Aorta (tissue), 5 donors: ENCODE measurements at regions not wholly inside any gene's neighbourhood (a gene's known extent, or its start where the extent isn't known, plus 50 kb on each side); places are given as distances from the start of the nearest gene placed in this dataset.
"Not testable (repeated sequence)": the region's sequence is repeated elsewhere in the genome, so short reads cannot be mapped to it uniquely, and the experiment has no call there.

Experiments used
- ATAC-seq: fragments of 200-7000 bp; cut with Tn5 transposase; one replicate; pipeline ENCODE4 v1.9.1; 2022; ENCODE audit warnings: moderate library complexity; ENCODE audit not compliant: low FRiP score
- DNase-seq, 2 donors: peaks; one replicate each; pipeline ENCODE4 v3.0.0-alpha.2; 2020
- H3K27ac ChIP-seq, 2 donors: one replicate each; pipeline ENCODE4 v1.5.1; 2013; ENCODE audit warnings: low read length in 2 of 2, mild to moderate bottlenecking in 2 of 2, moderate library complexity in 2 of 2, control low read depth in 1 of 2, inconsistent platforms in 1 of 2, low read depth in 1 of 2
- H3K27me3 ChIP-seq, 2 donors: one replicate each; pipeline ENCODE4 v1.6.1; 2013; ENCODE audit warnings: control low read depth in 1 of 2, low read length in 1 of 2, mild to moderate bottlenecking in 1 of 2, moderate library complexity in 1 of 2; ENCODE audit not compliant: insufficient read depth in 2 of 2, control insufficient read depth in 1 of 2
- H3K36me3 ChIP-seq, 2 donors: one replicate each; pipeline ENCODE4 v1.6.1; 2013; ENCODE audit warnings: control low read depth in 1 of 2, low read length in 1 of 2, mild to moderate bottlenecking in 1 of 2; ENCODE audit not compliant: insufficient read depth in 2 of 2, control insufficient read depth in 1 of 2
- H3K4me1 ChIP-seq, 2 donors: one replicate each; pipeline ENCODE4 v1.6.1; 2013; ENCODE audit warnings: low read length in 2 of 2, control low read depth in 1 of 2, mild to moderate bottlenecking in 1 of 2, moderate library complexity in 1 of 2; ENCODE audit not compliant: insufficient read depth in 2 of 2, control insufficient read depth in 1 of 2
- H3K4me3 ChIP-seq, 2 donors: one replicate each; pipeline ENCODE4 v1.5.1; 2013; ENCODE audit warnings: low read length in 2 of 2, control low read depth in 1 of 2, mild to moderate bottlenecking in 1 of 2
- H3K9me3 ChIP-seq: one replicate; pipeline ENCODE4 v1.6.1; 2013; ENCODE audit warnings: mild to moderate bottlenecking, low read length; ENCODE audit not compliant: control insufficient read depth
- WGBS, 2 donors: extraction: QIAGEN DNeasy Blood & Tissue Kit; methylation state at CpG; one replicate each; pipeline ENCODE4 v1.1.7; 2013; 5-methylcytosine and 5-hydroxymethylcytosine counted together
- intact Hi-C, 2 donors: fragments of 100-400 bp; cut with DNase I; formaldehyde crosslinking; loops; one replicate each; pipeline versions ENCODE4 v1.14.2 to v1.15.0; 2022
- donor health status: healthy with polysubstance abuse.
- donor health status: Bipolar disorder and iron deficiency.
- donor health status: DM: no; HTN: no; CAD: no.
- donor health status: DM: no; HTN: no; CAD: no.
- donor health status: DM: yes; HTN: yes; CAD: no.

- Histone ChIP-seq H3K27me3 (no peaks in the 10 kb centered on the region), H3K36me3 (no peaks in the 10 kb centered on the region), H3K4me1 (no peaks in the 10 kb centered on the region), H3K4me3 (no peak overlapping the region), H3K27ac (no peak overlapping the region), H3K9me3 (peaks cover 1% of the 10 kb centered on the region)
- no peak for DNase-seq
- intact Hi-C loops, result no loop called here
- ATAC-seq, result no peak
- 85 to 89% methylated on average over 1 of the region's 1 CpG for WGBS, 2 donors
Observed at GRCh38 chr21:22355949-22356348, 1357.7 kb downstream of the NCAM2 start.

- no peak overlapping the region for H3K4me3 ChIP-seq
- DNase-seq (no peak), ATAC-seq (no peak)
- intact Hi-C loops, result no loop called here
- H3K9me3 ChIP-seq, result peaks cover 1% of the 10 kb centered on the region
- H3K27ac ChIP-seq, result no peak overlapping the region
- WGBS, 2 donors, result 63 to 69% methylated on average over 4 of the region's 4 CpGs
- H3K27me3 ChIP-seq, result no peaks in the 10 kb centered on the region
- H3K36me3 ChIP-seq, result no peaks in the 10 kb centered on the region
- H3K4me1 ChIP-seq, result no peaks in the 10 kb centered on the region
Observed at GRCh38 chr21:22356663-22357062, 1358.5 kb downstream of the NCAM2 start.

- H3K27ac ChIP-seq, DNase-seq, H3K4me3 ChIP-seq, intact Hi-C loops, ATAC-seq, H3K36me3 ChIP-seq, H3K4me1 ChIP-seq, H3K9me3 ChIP-seq, H3K27me3 ChIP-seq: not testable (repeated sequence)
- WGBS, 2 donors, result 76 to 81% methylated on average over 5 of the region's 5 CpGs
Observed at GRCh38 chr21:22359599-22359998, 1361.4 kb downstream of the NCAM2 start.

- H3K4me3 ChIP-seq, result no peak overlapping the region
- no peaks in the 10 kb centered on the region for H3K27me3 ChIP-seq
- 71 to 76% methylated on average over 7 of the region's 7 CpGs for WGBS, 2 donors
- DNase-seq, result no peak
- H3K27ac ChIP-seq, result no peak overlapping the region
- intact Hi-C loops, result no loop called here
- H3K9me3 ChIP-seq, result no peaks in the 10 kb centered on the region
- H3K36me3 ChIP-seq, result no peaks in the 10 kb centered on the region
- no peaks in the 10 kb centered on the region for H3K4me1 ChIP-seq
- no peak for ATAC-seq
Observed at GRCh38 chr21:22363504-22363903, 1365.3 kb downstream of the NCAM2 start.

- no peaks in the 10 kb centered on the region for H3K27me3 ChIP-seq
- ATAC-seq, result no peak
- no peak overlapping the region for H3K27ac ChIP-seq
- H3K4me3 ChIP-seq, result no peak overlapping the region
- intact Hi-C loops, result no loop called here
- H3K4me1 ChIP-seq, result no peaks in the 10 kb centered on the region
- H3K9me3 ChIP-seq, result no peaks in the 10 kb centered on the region
- no peak for DNase-seq
- WGBS, 2 donors, result 87 to 88% methylated on average over 5 of the region's 5 CpGs
- no peaks in the 10 kb centered on the region for H3K36me3 ChIP-seq
Observed at GRCh38 chr21:22364163-22364562, 1366.0 kb downstream of the NCAM2 start.

GRCh38 chr21:22374218-22374969 lies 1376.2 kb downstream of the NCAM2 start:
- Histone ChIP-seq H3K27ac (no peak overlapping the region), H3K27me3 (no peaks in the 10 kb centered on the region), H3K4me1 (no peaks in the 10 kb centered on the region), H3K36me3 (no peaks in the 10 kb centered on the region), H3K4me3 (no peak overlapping the region), H3K9me3 (peaks cover 2% of the 10 kb centered on the region)
- DNase-seq, result no peak
- intact Hi-C loops, result no loop called here
- ATAC-seq, result no peak
- WGBS, 2 donors, result 5 to 11% methylated on average over 7 of the region's 7 CpGs

- H3K36me3 ChIP-seq, H3K27me3 ChIP-seq, H3K4me1 ChIP-seq, H3K27ac ChIP-seq, ATAC-seq, DNase-seq, intact Hi-C loops, H3K4me3 ChIP-seq, H3K9me3 ChIP-seq: not testable (repeated sequence)
- WGBS, 2 donors, result 89 to 91% methylated on average over 3 of the region's 3 CpGs
Observed at GRCh38 chr21:22377795-22378194, 1379.6 kb downstream of the NCAM2 start.

GRCh38 chr21:22393324-22393723 lies 1395.1 kb downstream of the NCAM2 start:
- Histone ChIP-seq H3K36me3 (no peaks in the 10 kb centered on the region), H3K4me3 (no peak overlapping the region), H3K4me1 (no peaks in the 10 kb centered on the region), H3K27me3 (no peaks in the 10 kb centered on the region), H3K9me3 (no peaks in the 10 kb centered on the region), H3K27ac (no peak overlapping the region)
- intact Hi-C loops, result no loop called here
- no peak for DNase-seq
- no peak for ATAC-seq

- Histone ChIP-seq H3K9me3 (no peaks in the 10 kb centered on the region), H3K36me3 (no peaks in the 10 kb centered on the region), H3K27ac (no peak overlapping the region), H3K27me3 (no peaks in the 10 kb centered on the region), H3K4me3 (no peak overlapping the region), H3K4me1 (no peaks in the 10 kb centered on the region)
- WGBS, 2 donors, result 82 to 89% methylated on average over 6 of the region's 6 CpGs
- intact Hi-C loops, result no loop called here
- DNase-seq, result no peak
- no peak for ATAC-seq
Observed at GRCh38 chr21:22395965-22396364, 1397.8 kb downstream of the NCAM2 start.
